ENCODE measurements at regions not wholly inside any gene's neighbourhood (a gene's known extent, or its start where the extent isn't known, plus 50 kb on each side); places are given as distances from the start of the nearest gene placed in this dataset.

DNA sequence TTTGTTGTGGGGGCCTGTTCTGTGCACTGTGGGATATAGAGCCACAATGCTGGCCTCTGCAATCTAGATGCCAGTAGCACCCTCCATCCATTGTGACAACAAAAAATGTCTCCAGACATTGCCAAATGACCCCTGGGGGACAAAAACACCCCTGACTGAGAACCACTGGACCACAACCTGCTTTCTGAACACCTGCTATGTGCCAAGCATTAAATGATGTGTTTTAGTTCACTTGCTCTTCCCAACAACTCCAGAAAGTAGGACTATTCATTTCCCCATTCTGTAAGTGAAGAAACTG is 367.0 kb upstream of the ERCC4 start:
- DNase-seq (ENCODE audit: low spot score) = no peak

DNA sequence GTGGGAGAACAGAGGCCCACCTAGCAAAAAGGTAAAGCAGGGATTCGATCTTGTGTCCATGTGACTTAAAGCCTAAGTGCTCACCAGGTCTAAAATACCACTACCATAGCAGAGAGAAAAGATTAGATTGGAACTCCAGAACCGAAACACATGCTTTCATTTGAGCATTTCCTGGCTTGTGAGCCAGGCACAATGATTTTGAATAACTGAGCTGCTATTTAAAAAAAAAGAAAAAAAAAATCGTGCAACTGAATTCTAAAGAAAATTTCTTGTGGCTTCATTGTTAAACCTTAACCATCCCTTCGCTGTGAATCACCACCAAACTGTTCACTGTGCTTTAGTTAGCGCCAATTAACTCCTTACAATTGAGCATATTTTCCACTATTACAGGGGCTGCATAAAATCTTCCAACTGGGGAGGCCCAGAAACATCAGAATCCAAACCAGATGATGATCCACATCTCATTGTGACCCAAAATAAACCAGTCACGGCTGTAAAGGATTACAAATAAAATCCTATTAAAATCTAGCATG is 366.4 kb upstream of the ERCC4 start:
- DNase-seq (ENCODE audit: low spot score) = no peak

DNA sequence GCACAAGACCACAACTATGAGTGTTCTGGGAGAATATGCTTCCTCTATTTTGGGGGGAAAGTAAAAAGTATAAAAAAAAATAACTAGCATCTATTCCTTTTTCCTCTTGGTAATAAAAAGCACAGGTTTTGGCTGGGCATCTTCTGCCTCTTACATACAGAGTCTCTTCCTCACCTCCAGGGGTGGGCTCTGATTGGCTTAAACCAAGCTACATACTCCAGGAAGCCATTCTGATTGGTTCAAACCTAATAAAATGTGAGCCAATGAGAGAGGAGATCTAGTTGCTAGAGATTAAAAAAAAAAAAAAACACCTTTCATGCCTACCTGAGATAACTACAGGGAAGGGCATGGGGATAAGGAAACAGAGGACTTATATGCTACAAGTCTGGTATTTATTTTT is 365.9 kb upstream of the ERCC4 start:
- DNase-seq (ENCODE audit: low spot score) = no peak

DNA sequence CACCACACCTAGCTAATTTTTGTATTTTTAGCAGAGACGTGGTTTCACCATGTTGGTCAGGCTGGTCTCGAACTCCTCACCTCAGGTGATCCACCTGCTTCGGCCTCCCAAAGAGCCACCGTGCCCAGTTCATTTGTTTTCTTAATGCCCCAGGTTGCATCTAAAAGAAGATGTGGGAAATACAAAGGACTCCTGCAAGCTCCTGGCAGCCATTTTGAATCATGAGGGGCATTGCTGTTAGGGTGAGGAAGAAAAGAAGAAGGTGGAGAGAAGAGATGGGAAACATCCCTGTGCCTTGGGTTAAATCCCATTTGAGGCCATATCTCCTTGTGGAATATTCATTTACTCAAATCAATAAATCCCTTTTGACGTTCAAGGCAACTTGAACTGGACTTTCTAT is 365.3 kb upstream of the ERCC4 start:
- DNase-seq (ENCODE audit: low spot score) = no peak

DNA sequence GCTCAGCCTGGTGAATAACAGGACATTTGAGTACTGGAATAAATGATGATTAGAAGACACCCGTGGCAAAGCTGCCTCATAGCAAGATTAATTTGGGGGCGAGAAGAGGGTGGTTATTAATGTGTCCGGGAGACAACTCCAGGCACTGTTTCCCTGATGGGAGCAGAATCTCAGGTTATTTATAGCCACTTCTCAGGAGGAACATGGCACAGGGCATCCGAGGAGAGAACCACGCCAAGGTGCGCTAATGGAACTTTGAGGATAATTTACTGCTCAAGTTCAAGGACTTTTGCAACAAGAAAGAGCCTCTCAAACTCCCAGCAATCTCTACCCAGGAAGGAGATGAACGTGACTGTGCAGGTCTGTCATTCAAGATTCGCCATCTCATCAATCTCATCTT is 362.5 kb upstream of the ERCC4 start:
- DNase-seq (ENCODE audit: low spot score) = no peak

DNA sequence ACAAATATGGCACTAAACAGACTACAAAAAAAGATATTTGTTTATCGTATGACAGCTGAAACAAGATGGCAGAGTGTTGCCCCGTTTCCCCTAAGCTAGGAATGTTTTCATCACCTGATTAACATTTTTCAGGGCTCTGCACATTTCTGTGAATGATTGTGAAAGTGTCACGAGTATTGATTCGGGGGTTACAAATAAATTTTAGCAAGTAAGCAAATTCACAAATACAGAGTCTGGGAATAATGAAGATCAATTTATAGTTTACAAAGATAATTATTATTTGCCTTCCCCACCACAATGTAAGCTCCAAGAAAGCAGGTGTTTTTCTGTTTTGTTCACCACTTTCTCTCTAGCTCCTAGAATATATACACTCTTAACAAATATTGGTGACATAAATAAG is 361.2 kb upstream of the ERCC4 start:
- no peak for DNase-seq (ENCODE audit: low spot score)

DNA sequence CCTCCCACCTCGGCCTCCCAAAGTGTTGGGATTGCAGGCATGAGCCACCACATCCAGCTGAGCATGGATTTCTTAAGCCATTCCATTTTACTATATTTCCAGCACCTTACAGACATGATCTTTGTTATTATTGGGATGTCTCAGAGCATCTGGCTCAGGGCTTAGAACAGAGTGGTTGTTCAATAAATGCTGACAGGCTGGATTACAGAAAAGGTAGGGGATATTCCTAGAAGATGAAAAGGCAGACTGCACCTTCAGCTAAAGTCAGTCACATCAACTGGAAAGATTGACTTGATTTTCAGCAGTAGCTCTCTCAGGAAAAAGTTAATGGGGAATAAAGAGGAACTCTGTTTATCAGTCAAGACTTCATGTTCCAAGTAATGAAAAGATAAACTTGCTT is 360.3 kb upstream of the ERCC4 start:
- DNase-seq (ENCODE audit: low spot score) = no peak

DNA sequence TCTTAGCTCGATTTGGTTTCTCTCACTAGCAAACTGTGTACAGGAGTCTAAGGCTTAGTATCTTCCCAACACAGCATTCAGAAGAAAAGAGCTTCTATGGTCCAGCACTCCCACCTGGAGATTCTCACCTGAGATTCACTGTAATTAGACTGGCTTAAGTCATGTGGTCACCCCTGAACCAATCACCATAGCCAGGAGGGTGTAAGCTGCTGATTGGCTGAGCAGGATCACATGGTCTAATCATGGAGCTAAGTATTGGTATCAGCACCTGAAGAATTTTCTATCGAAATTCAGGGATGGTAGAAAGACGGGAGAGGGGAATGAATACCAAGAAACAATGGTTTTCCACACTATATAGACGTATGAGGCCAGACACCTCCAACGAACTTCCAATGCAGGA is 359.8 kb upstream of the ERCC4 start:
- no peak for DNase-seq (ENCODE audit: low spot score)

DNA sequence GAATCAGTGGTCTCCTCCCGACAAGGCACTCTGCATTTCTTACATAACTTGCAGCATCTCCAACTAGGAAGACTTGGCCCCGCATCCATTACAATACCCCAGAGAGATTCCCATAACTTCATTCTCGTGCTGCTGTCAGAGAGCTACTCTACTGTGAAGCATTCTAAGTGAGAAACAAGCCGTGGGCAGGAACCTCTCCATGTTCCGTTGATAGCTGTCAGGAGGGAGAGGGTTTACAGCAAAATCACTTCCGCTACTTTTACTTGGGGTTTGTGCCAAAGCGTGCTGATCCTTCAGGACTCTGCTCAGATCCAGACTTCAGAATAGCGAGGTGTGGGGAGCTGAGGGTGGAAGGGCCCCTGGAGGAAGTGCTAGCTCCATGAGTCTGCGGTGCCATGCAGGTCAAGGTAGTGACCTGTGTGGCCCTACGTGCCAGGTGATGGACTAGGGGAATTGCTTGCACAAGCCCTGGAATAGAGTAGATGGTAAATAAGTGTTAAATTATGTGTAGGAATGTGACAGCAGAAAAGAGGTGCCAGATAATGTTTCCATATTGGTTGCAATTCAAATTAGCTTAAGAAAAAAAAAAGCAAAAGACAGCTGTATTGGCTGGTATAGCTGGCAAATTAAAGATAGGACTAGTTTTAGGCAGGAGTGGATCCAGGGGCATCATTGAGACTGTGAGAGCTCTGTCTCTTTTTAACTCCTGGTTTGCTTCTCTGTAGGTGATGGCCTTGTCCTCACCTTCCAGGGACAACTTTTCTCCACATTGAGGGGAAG is 358.5 kb upstream of the ERCC4 start:
- DNase-seq (ENCODE audit: low spot score) = no peak

DNA sequence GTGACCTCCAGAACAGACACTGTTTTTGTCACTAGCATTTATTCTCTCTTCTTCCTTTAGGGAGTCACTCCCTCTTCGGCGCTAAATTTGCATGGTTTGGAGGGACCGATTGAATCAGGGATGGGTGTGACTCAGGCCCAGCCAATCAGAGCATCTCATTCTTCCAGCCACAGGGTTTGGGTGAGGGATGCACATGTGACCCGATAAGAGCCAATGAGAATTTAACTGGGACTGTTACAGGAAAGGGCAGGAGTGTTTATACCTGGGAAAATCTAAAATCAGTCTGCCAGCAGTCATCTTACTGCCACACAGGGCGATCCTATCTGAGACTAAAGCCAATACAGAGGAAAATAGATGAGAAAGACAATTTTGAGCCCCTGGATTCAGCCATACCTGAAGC is 351.2 kb upstream of the ERCC4 start:
- no peak for DNase-seq (ENCODE audit: low spot score)

DNA sequence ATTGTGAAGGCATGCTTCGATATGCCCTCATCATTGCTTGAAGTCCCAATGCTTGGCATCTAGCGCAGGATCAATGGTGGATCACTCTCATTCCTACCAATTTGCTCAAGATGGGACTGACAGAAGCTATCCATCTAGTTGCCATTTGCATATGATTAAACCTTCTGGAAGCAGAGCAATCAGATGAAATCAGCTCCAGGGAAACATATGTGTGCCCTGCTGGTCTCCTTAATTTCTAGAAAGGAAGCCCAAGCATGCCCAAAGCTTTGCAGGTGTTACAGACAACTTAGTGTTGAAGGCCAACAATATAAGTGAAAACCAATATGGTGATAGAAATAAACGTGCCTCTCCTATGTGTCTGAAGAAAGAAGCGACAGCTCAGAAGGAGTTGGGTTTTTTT is 350.0 kb upstream of the ERCC4 start:
- DNase-seq (ENCODE audit: low spot score) = no peak

DNA sequence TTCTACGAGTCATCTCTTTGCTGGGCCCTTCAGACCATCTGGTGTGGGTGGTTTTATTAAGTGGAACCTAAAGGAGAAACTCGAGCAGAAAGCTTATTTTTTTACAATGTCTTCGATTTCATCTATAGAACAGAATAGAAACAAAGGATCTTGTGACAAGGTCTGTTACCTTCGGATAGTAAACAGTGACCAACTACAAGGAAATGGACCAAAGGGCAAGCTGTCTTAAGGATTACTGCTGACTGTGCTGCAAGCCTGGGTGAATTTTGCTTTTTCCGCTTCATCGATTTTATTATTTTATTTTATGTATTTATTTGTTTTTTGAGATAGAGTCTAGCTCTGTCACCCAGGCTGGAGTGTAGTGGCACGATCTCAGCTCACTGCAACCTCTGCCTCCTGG is 348.9 kb upstream of the ERCC4 start:
- no peak for DNase-seq (ENCODE audit: low spot score)

DNA sequence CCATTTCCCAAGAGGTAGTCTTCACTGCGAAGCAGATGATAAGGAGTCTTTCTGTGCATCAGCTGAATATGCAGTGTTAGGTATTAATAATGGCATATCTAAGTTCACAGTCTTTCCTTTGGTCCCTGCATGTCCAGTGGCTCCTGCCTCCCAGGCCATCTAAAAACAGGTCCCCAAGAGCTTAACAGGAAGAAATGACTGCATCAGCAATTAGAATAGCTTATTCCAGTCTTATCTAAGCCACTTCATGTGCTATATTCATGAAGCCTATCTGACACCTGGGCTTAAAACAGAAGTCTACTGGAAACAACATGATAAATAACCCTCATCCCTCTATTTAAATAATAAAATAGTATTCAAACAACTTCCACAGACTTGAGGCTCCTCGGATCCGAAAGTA is 346.1 kb upstream of the ERCC4 start:
- no peak for DNase-seq (ENCODE audit: low spot score)

DNA sequence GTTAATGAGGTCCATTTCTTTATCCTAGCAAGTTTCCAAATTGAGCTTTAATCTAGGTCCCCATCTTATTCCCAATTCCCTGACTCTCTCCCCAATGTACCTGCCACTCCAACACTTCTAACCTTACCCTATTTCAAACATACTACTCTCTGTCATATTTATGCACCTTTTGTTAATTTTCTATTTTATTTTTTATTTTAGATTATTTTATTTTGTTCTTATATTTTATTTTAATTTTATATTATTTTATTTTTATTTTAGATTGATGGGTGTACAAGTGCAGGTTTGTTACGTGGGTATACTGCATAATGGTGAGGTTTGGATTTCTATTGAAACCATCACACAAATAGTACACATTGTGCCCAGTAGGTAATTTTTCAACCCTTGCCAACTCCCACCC is 333.9 kb upstream of the ERCC4 start:
- DNase-seq (ENCODE audit: low spot score) = no peak

DNA sequence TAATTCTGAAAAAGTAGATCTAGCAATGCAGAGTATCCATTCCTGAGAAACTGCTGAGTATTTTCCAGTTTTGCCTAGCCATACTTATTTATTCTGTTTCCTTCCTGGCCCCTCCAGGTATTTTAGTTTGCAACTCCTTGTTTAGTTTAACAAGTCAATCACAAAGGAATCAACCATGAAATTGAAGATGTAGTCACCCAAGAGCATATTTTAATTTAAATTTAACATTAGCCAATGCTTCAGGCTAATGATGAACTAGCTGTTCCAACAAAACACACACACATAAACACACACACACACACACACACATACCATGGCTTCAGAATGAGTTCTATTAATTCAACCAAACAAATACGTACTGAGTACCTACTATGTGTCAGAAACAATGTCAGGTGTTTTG is 332.8 kb upstream of the ERCC4 start:
- no peak for DNase-seq (ENCODE audit: low spot score)

DNA sequence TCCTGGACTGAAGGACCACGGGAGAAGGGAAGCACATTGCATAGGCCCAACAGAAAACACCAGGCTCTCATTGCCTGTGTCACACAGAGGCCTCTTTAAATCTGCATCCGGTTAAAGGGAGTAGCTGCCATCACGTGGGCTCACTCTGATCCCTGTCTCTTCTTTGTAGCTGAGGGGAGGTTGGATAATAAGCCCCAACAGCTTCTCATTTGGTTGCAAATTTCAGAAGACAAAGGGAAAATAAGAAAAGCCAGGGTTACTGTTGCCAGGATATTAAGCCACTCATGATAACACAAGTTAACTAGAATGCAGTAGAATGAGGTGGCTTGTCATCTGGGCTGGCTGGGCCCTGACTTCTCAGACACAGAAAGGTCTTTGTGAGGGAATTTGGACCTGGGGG is 325.1 kb upstream of the ERCC4 start:
- no peak for DNase-seq (ENCODE audit: low spot score)

DNA sequence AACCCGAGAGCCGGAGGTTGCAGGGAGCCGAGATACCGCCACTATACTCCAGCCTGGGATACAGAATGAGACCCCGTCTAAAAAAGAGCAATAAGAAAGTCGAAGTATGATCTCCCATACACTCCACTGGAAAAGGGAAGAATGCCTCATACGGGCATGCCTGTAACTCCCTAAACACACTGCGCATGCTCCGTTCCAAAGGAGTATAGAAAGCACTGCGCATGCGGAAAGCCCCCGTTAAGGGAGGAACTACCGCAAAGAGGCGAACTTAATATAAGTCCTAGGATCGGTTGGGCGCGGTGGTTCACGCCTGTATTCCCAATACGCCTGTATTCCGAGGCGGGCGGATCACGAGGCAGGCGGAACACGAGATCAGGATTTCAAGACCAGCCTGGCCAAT is 313.1 kb upstream of the ERCC4 start:
- no peak for DNase-seq (ENCODE audit: low spot score)

DNA sequence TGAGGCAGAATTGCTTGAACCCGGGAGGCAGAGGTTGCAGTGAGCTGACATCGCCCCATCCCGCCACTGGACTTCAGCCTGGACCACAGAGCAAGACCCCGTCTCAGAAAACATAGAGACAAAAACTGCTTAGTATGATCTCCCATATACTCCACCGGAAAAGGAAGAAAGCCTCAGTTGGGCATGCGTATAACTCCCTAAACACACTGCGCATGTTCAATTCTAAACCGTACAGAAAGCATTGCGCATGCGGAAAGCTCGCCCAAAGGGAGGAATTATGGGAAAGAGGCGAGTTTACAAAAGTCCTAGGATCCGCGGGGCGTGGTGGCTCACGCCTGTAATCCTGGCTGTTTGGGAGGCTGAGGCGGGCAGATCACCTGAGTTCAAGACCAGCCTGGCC is 312.7 kb upstream of the ERCC4 start:
- no peak for DNase-seq (ENCODE audit: low spot score)

DNA sequence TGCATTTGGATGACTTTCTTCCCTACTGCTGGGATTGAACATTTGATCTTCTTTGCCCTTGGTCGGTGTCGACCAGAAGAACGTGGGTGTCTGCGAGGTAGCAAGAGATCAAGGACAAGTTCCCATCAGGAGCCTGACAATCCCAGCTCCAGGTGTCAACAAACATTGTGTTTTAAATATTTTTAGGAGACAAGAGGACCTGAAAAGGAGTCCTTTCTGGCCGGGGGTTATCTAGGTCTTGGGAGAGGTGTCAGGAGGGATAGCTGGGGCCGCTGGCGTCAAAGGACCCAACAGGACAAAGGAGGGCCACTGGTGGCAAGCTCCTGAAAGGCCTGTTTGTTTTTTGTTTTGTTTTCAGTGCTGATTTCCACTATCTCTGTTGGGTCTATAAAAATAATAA is 308.4 kb upstream of the ERCC4 start:
- DNase-seq (ENCODE audit: low spot score) = no peak

DNA sequence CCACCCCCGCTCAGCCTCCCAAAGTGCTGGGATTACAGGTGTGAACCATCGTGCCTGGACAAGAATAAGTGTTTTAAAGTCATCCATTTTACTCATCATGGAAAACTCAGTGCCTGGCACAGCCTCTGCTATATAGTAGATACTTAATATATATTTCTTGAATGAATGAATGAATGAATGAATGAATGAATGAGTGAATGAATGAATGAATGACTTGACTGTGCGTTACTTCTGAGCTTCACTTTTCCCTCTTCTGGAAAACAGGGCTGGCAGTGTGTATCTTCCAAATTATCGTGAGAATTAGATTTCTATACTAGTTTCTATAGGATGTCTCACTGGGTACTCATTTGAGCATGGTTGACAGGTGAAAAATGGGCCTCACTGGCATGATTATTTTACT is 307.3 kb upstream of the ERCC4 start:
- DNase-seq (ENCODE audit: low spot score) = no peak

DNA sequence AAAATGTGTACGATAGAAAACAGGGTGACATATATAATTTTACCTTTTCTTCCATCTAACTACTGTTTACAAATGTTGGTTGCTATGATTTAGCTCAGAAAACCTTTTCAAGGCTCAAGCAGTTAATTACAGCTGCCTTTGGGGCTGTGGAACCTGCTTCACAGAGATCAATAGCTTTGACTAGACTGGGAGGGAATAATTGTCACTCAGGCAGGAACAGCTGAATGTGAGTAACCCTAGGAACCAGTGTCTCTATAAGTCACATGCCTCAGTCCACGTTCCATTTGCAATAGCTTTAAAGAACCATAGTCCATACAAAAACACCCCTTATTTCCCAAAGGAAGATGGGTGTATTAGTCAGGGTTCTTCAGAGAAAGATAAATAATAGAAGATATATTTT is 306.8 kb upstream of the ERCC4 start:
- DNase-seq (ENCODE audit: low spot score) = no peak

DNA sequence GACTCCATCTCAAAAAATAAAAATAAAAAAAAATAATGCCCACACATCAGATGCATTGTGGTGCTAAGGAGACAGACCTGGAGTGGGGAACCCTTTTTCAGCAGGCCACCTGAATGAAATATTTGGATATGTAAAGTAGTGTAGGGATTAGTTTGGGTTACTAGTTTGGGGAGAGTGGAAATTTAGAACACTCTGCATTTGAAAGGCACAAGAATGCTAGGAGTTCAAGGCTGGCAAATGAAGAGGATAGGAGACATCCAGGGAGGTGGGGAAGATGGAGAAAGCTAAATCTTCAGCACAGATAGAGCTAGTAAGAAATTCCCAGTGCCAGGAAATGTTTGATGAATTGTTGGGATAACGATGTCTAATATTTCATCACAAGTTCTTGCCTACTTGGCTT is 298.3 kb upstream of the ERCC4 start:
- no peak for DNase-seq (ENCODE audit: low spot score)

DNA sequence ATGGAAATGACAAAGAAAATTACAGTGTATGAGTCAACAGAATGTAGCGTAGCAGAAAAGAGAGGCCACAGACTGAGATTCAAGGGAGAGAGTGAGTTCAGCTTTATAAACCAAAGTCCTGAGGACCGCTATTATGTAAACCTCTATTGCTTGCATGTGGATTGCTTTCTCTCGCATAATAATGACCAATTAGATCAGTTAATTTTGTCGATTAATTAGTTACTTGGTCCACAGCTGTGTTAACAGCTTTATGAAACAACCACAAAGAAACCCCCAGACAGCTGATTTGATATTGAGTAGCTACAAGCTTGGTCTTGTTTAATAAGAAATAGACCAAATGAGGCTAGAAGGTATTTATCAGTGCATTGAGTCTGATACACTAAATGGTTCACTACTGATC is 291.8 kb upstream of the ERCC4 start:
- no peak for DNase-seq (ENCODE audit: low spot score)

DNA sequence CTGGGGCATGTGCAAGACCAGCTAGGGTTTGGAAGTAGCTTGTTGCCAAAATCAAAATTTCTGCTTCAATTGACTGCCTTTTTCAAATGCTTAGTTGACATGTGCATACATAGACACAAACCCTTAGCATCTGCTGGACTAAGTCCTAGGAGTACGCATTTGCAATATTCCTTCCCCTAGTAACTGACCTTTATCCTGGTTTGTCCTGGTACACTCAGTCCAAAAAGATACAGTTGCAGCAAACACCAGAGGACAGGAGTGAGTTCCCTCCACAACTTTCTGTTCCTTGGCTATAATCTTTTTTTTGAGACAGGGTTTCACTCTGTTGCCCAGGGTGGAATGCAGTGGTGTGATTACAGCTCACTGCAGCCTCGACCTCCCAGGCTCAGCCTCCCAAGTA is 290.2 kb upstream of the ERCC4 start:
- no peak for DNase-seq (ENCODE audit: low spot score)

DNA sequence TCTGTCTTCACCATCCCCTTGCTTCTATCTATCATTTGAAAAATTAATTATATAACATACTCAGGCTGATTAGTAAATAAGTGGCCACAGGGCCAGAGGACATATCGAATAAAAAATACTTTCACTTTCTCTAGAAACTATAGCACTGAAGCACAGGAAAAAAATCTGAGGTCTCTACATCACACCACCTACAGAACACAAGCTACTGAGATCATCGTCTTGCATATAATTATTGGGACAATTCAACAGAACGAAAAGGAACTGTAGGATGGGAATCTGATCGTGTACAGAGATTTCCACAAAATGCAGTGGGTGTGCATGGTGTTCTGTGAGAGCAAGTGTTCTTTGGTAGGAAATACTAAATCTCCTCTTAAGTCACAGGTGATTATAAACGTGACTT is 289.6 kb upstream of the ERCC4 start:
- DNase-seq (ENCODE audit: low spot score) = no peak

Data from cerebellar cortex (tissue), 1 donor.